Amniotic stem cell (primary cell): ENCODE measurements at regions not wholly inside any gene's neighbourhood (a gene's known extent, or its start where the extent isn't known, plus 50 kb on each side); places are given as distances from the start of the nearest gene placed in this dataset.
A peak's percentile ranks its signal among the peaks of the same experiment; 100 is the strongest.

Experiments
- DNase-seq: peaks from one replicate; lab custom pipeline; 2025; lab: John Stamatoyannopoulos, UW

DNA sequence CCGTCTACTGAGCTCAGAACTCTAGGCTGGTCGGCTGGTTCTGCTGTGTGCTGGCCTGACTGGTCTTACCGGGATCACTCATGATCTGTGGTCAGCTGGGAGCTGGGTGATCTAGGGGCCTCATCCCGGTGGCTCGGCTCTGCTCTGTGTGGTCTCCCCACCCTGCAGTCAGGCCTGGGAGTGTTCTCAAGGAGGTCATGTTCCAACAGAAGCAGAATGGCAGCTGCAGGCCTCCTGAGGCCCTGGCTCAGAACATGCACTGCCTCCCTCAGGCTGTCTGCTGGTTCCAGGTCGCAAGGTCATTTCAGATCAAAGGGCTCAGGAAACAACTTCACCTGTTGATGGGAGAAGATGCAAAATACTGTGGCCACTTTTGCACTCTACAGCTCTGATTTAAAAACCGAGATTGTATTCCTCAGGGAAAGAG is 81.1 kb upstream of the RFX8 start:
- DNase-seq, result no peak

DNA sequence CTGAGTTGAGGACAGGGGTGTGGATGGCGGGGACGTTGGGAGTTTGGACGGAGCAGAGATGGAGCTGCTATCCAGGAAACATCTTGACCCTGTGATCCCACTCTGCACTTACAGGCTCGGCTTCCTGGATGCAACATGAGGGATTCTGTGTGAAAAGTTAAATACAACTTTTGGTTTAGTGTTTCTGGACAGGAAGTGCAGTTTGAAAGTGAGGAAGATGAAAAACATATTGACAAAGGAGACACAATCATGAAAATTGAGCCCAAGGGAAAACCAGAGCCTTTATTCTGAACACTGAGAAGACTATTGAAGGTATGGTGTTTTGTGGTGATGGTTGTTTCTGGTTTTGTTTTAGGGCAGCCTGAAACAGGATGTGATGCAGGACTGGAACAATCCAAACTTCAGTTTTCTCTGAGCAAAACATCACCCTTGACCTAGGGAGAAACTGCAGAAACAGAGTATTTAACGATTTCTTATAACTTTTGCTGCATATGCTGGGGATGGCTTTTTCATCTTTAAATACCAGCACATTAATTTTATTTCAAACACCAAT is 76.5 kb upstream of the RFX8 start:
- DNase-seq, result no peak

GRCh38 chr2:101550555-101550954 is 75.6 kb upstream of the RFX8 start:
- DNase-seq, result no peak

- no peak for DNase-seq
Observed at GRCh38 chr2:101549371-101549770, 74.5 kb upstream of the RFX8 start.

- DNase-seq, result no peak
Observed at GRCh38 chr2:101546376-101547058, 71.6 kb upstream of the RFX8 start.

- DNase-seq, result no peak
Observed at GRCh38 chr2:101545950-101546349, 71.0 kb upstream of the RFX8 start.

- DNase-seq, result peak; percentile 22
Observed at GRCh38 chr2:101540518-101540917, 65.6 kb upstream of the RFX8 start.

- no peak for DNase-seq
Observed at GRCh38 chr2:101538076-101538475, 63.2 kb upstream of the RFX8 start.

DNA sequence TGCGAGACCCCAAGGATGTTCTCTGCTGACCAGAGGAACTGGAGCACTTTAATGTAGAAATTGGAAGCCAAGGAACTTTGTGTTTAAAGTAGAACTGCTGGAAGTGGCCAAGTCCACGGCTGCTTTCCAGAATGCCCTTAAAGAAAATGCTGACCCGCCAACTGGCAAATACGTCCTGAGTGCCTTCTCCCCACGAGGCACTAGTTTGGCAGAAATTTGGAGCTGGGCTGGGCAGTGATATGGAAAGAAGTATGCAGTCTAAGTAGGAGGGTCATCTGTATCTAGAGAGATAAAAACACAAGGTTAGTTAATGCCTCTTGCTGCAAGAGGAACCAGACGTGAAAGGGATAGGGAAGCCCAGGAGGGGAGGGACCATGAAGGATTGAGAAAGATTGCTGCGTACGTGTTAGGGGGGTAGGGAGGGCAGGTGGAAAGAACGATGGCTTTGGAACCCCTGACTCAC is 59.3 kb upstream of the RFX8 start:
- no peak for DNase-seq

DNA sequence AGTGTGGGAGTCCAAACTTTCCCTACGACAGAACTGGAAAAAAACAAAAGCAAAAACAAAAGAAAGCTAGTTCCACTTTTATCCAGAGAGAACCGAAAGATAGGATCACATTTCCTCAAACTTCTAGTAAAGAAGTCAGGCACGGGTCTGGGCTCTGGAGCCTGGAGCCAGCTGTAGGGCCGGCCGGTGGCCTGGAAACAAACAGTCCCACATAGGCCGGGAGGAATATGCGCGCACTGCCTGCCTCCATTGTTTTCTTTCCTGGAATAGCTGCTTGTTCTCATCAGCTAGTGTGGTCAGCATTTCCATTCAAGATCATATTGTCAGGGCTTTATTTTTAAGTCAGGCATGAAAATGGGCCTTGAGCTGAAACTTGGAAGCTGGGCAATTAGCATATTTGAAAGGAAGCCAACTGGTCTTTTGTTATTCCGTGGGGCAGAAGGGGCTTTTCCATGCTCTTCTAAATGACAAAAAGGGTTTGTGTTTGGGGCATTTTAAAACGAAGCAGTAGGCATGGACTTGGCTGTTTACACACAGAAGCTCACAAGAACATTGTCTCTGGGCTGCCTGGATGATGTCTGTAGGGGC is 58.7 kb upstream of the RFX8 start:
- no peak for DNase-seq

DNA sequence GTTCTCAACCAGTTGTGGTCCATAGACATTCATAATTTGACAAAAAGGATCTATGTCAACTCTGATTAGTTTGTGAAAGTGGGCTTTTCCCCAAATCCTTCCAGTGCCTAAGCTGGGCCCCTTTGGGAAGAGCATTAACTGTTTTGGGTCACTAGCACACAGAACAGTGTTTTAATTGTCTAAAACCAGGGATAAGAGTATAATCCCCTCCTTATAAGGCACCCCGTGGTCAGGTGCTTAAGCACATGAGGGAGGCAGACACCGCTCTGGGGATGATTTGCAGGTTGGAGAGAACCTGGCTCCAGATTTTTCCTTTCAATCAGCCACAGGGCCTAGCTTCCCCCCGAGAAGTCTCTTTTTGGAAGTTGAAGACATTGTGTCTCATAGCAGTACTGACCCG is 53.6 kb upstream of the RFX8 start:
- DNase-seq, result no peak

GRCh38 chr2:101524806-101525430 is 50.0 kb upstream of the RFX8 start:
- DNase-seq, result no peak
